AG04450 (cell line): ENCODE measurements at regions not wholly inside any gene's neighbourhood (a gene's known extent, or its start where the extent isn't known, plus 50 kb on each side); places are given as distances from the start of the nearest gene placed in this dataset. TPM values are rescaled to one million over a fixed set of nuclear protein-coding genes. Genes with fewer than 3 reads are reported as not detected.

ENCODE experiments used
- small RNA-seq: library from RNA; depleted of rRNA; stranded (forward); fragments of <200 nt; gene quantifications from one replicate; pipeline ENCODE3, GENCODE V24; 2012; ENCODE audit warnings: low read depth; ENCODE audit not compliant: insufficient read length

Small RNA genes in the stretch of these regions (small RNA-seq; reads per million reads assigned to genes)
- gene RNU6-1236P: not detected
